H1 (cell line): ENCODE measurements at regions not wholly inside any gene's neighbourhood (a gene's known extent, or its start where the extent isn't known, plus 50 kb on each side); places are given as distances from the start of the nearest gene placed in this dataset.

Source experiments
- CTCF ChIA-PET: fragments of 300-600 bp; sonication (Branson Sonifier 250); formaldehyde crosslinking; loops from one replicate; lab custom pipeline; 2021; ENCODE audit not compliant: partially characterized antibody; lab: Charles Lee
- POLR2A ChIA-PET: fragments of 300-600 bp; sonication (Branson Sonifier 250); formaldehyde crosslinking; loops from one replicate; lab custom pipeline; 2021; ENCODE audit warnings: inconsistent platforms; ENCODE audit not compliant: partially characterized antibody; lab: Charles Lee
- DNase-seq, 2 experiments: peaks; one replicate each; pipeline versions ENCODE4 v3.0.0 to v3.0.0-alpha.2; 2010 to 2022; ENCODE audit warnings: low spot score in 2 of 2, low read depth in 1 of 2, mixed read lengths in 1 of 2
- FAIRE-seq: peaks from 2 replicates; lab custom pipeline; 2011; peaks lifted over from hg19 to GRCh38; lab: Jason Lieb, UNC
- H2AFZ ChIP-seq: 2 replicates; pipeline ENCODE4 v1.8.1; 2012; ENCODE audit warnings: low read length, inconsistent platforms
- H2AK5ac ChIP-seq: 2 replicates; pipeline ENCODE4 v1.6.1; 2013; ENCODE audit warnings: low read depth, low read length
- H2BK120ac ChIP-seq: replicated peaks from 2 replicates; pipeline ENCODE3; 2013; ENCODE audit warnings: low read depth, low read length, inconsistent platforms
- H2BK12ac ChIP-seq: 2 replicates; pipeline ENCODE4 v1.6.1; 2013; ENCODE audit warnings: low read depth, low read length
- H2BK15ac ChIP-seq: 2 replicates; pipeline ENCODE4 v1.6.1; 2013; ENCODE audit warnings: low read length
- H2BK20ac ChIP-seq: 2 replicates; pipeline ENCODE4 v1.6.1; 2013; ENCODE audit warnings: low read length
- H2BK5ac ChIP-seq: 2 replicates; pipeline ENCODE4 v1.6.1; 2013; ENCODE audit warnings: low read depth, low read length
- H3K14ac ChIP-seq: 2 replicates; pipeline ENCODE4 v1.6.1; 2013; ENCODE audit warnings: inconsistent platforms; ENCODE audit not compliant: insufficient read length
- H3K18ac ChIP-seq: 2 replicates; pipeline ENCODE4 v1.6.1; 2013; ENCODE audit warnings: low read length; ENCODE audit errors: extremely low read depth
- H3K23ac ChIP-seq: 2 replicates; pipeline ENCODE4 v1.6.1; 2013; ENCODE audit warnings: inconsistent platforms; ENCODE audit not compliant: insufficient read length
- H3K23me2 ChIP-seq: 2 replicates; pipeline ENCODE4 v1.6.1; 2013; ENCODE audit warnings: low read depth, low read length
- H3K27ac ChIP-seq: 2 replicates; pipeline ENCODE4 v1.6.1; 2011; ENCODE audit warnings: low read depth, low read length, inconsistent platforms
- H3K27me3 ChIP-seq, 4 experiments: replicated peaks in 1 of 4; 1 replicate in 1 of 4; 2 replicates in 3 of 4; pipeline versions ENCODE4 v1.6.1 to v1.8.1; 2011 to 2013; ENCODE audit warnings: low read length in 3 of 4, mild to moderate bottlenecking in 3 of 4, inconsistent platforms in 2 of 4, mixed read lengths in 2 of 4, moderate library complexity in 1 of 4; ENCODE audit not compliant: control insufficient read depth in 3 of 4, insufficient read depth in 3 of 4; ENCODE audit errors: extremely low read depth in 1 of 4
- H3K36me3 ChIP-seq, 4 experiments: 2 replicates each; pipeline versions ENCODE4 v1.6.1 to v1.8.1; 2011 to 2013; ENCODE audit warnings: mild to moderate bottlenecking in 4 of 4, low read length in 3 of 4, moderate library complexity in 2 of 4, control low read depth in 1 of 4, inconsistent platforms in 1 of 4; ENCODE audit not compliant: insufficient read depth in 4 of 4, control insufficient read depth in 2 of 4
- H3K4ac ChIP-seq: replicated peaks from 2 replicates; pipeline ENCODE3; 2013; ENCODE audit warnings: low read length, low read depth, mixed read lengths, inconsistent platforms; ENCODE audit not compliant: insufficient read length
- H3K4me1 ChIP-seq, 4 experiments: replicated peaks in 1 of 4; 1 replicate in 1 of 4; 2 replicates in 3 of 4; pipeline versions ENCODE4 v1.6.1 to v1.8.1; 2011 to 2013; ENCODE audit warnings: low read length in 3 of 4, inconsistent platforms in 2 of 4, mixed read lengths in 1 of 4; ENCODE audit not compliant: insufficient read depth in 4 of 4, control insufficient read depth in 3 of 4
- H3K4me2 ChIP-seq, 2 experiments: 2 replicates each; pipeline versions ENCODE4 v1.6.1 to v1.8.1; 2011 to 2013; ENCODE audit warnings: low read depth in 2 of 2, low read length in 2 of 2, control low read depth in 1 of 2, inconsistent platforms in 1 of 2, mild to moderate bottlenecking in 1 of 2; ENCODE audit not compliant: insufficient read depth in 1 of 2
- H3K4me3 ChIP-seq, 4 experiments: fragments of 200-600, 300-600 bp in 1 of 4; sonication (generic), shearing (Covaris generic), sonication (Bioruptor Twin) in 1 of 4; 2 replicates each; pipeline versions ENCODE4 v1.5.1 to v1.8.1; 2011 to 2016; ENCODE audit warnings: low read length in 4 of 4, low read depth in 3 of 4, control low read depth in 2 of 4, inconsistent platforms in 2 of 4, mild to moderate bottlenecking in 2 of 4, mixed read lengths in 1 of 4, moderate library complexity in 1 of 4; ENCODE audit not compliant: insufficient read depth in 2 of 4; ENCODE audit errors: extremely low read depth in 1 of 4
- H3K56ac ChIP-seq: replicated peaks from 2 replicates; pipeline ENCODE3; 2013; ENCODE audit warnings: low read depth, mild to moderate bottlenecking, mixed read lengths, low read length, inconsistent platforms; ENCODE audit not compliant: insufficient read length
- H3K79me1 ChIP-seq: 2 replicates; pipeline ENCODE4 v1.6.1; 2013; ENCODE audit warnings: low read depth, low read length, control low read depth
- H3K79me2 ChIP-seq, 2 experiments: 2 replicates each; pipeline versions ENCODE4 v1.6.1 to v1.8.1; 2012 to 2013; ENCODE audit warnings: low read length in 2 of 2, mild to moderate bottlenecking in 2 of 2, inconsistent platforms in 1 of 2; ENCODE audit not compliant: insufficient read depth in 2 of 2, control insufficient read depth in 1 of 2
- H3K9ac ChIP-seq, 4 experiments: replicated peaks in 1 of 4; 1 replicate in 1 of 4; 2 replicates in 3 of 4; pipeline versions ENCODE4 v1.6.1 to v1.8.1; 2011 to 2013; ENCODE audit warnings: low read depth in 3 of 4, low read length in 3 of 4, control low read depth in 2 of 4, mild to moderate bottlenecking in 2 of 4, moderate library complexity in 2 of 4, inconsistent platforms in 1 of 4; ENCODE audit errors: extremely low read depth in 1 of 4
- H3K9me3 ChIP-seq, 2 experiments: 2 replicates each; pipeline versions ENCODE4 v1.6.1 to v1.8.1; 2012 to 2013; ENCODE audit warnings: mild to moderate bottlenecking in 2 of 2, moderate library complexity in 2 of 2, control low read depth in 1 of 2, inconsistent platforms in 1 of 2, low read depth in 1 of 2, low read length in 1 of 2, mixed read lengths in 1 of 2; ENCODE audit not compliant: insufficient read depth in 2 of 2
- H4K20me1 ChIP-seq, 2 experiments: replicated peaks in 1 of 2; 2 replicates each; pipeline versions ENCODE3 to v1.8.1; 2011 to 2013; ENCODE audit warnings: inconsistent platforms in 2 of 2, low read length in 2 of 2, mild to moderate bottlenecking in 1 of 2; ENCODE audit not compliant: insufficient read depth in 2 of 2, control insufficient read depth in 1 of 2
- H4K5ac ChIP-seq: 2 replicates; pipeline ENCODE4 v1.6.1; 2013; ENCODE audit warnings: low read length, low read depth, mixed read lengths, inconsistent platforms; ENCODE audit not compliant: insufficient read length
- H4K8ac ChIP-seq: 2 replicates; pipeline ENCODE4 v1.8.0; 2013; ENCODE audit warnings: mild to moderate bottlenecking, moderate library complexity, low read length, inconsistent platforms; ENCODE audit not compliant: insufficient read depth; ENCODE audit errors: extremely low read depth
- H4K91ac ChIP-seq: replicated peaks from 2 replicates; pipeline ENCODE3; 2013; ENCODE audit warnings: low read length, mixed read lengths, inconsistent platforms; ENCODE audit not compliant: insufficient read length
- BRCA1 ChIP-seq: IDR thresholded peaks from 2 replicates; pipeline ENCODE4 v1.6.1; 2012; ENCODE audit warnings: low read depth, low read length, improper control_type of control experiment
- HDAC2 ChIP-seq, 2 experiments: fragments of 300-600 bp in 1 of 2; sonication (generic) in 1 of 2; IDR thresholded peaks; 2 replicates each; pipeline ENCODE4 v1.6.1; 2011 to 2012; ENCODE audit warnings: low read depth in 2 of 2, low read length in 2 of 2, mild to moderate bottlenecking in 2 of 2, moderate library complexity in 2 of 2, borderline replicate concordance in 1 of 2, inconsistent platforms in 1 of 2
- NANOG ChIP-seq: IDR thresholded peaks from 2 replicates; pipeline ENCODE4 v1.6.1; 2011; ENCODE audit warnings: low read length, low read depth, mild to moderate bottlenecking, inconsistent platforms; ENCODE audit not compliant: insufficient read depth, poor library complexity, severe bottlenecking
- NRF1 ChIP-seq: IDR thresholded peaks from 2 replicates; pipeline ENCODE4 v1.6.1; 2011; ENCODE audit warnings: mild to moderate bottlenecking, low read depth, low read length, improper control_type of control experiment
- RXRA ChIP-seq: IDR thresholded peaks from 2 replicates; pipeline ENCODE4 v1.6.1; 2011; ENCODE audit warnings: low read depth, mild to moderate bottlenecking, low read length, moderate library complexity; ENCODE audit not compliant: insufficient read depth
- SUZ12 ChIP-seq: fragments of 200-600 bp; sonication (generic); IDR thresholded peaks from 2 replicates; pipeline ENCODE4 v1.6.1; 2012; ENCODE audit warnings: mild to moderate bottlenecking, inconsistent platforms, low read length, moderate library complexity, mixed read lengths
- TCF12 ChIP-seq: IDR thresholded peaks from 2 replicates; pipeline ENCODE4 v1.6.1; 2011; ENCODE audit warnings: low read depth, mild to moderate bottlenecking, low read length
- WGBS, 2 experiments: shearing (Covaris generic) in 1 of 2; methylation state at CpG; one replicate each; pipeline versions ENCODE4 v1.1.6 to v1.1.7; 2013 to 2015; ENCODE audit warnings: low lambda C conversion rate in 2 of 2, mixed read lengths in 2 of 2, inconsistent platforms in 1 of 2, low coverage in 1 of 2, missing lambda C conversion rate in 1 of 2; ENCODE audit not compliant: insufficient replicate concordance in 2 of 2, insufficient coverage in 1 of 2, insufficient read length in 1 of 2; ENCODE audit errors: extremely low coverage in 1 of 2, missing lambda C conversion rate in 1 of 2; 5-methylcytosine and 5-hydroxymethylcytosine counted together

GRCh38 chr15:26438316-26438715, 334.6 kb downstream of the GABRB3 start:
- no peak overlapping the region for H3K4ac ChIP-seq
- no peak overlapping the region for H3K4me2 ChIP-seq
- CTCF ChIA-PET, result interaction anchor here (1.1 kb wide), 2 partner anchors 13 to 232 kb away, joined by 3 read pairs; no protein-coding TSS in a partner anchor
- no peak overlapping the region for H3K56ac ChIP-seq
- WGBS, 2 experiments, result 90% methylated on average over 4 of the region's 4 CpGs; no CpG with 5 or more reads in 1 of the 2 experiments
- no peak overlapping the region for H3K14ac ChIP-seq
- H2AFZ ChIP-seq, result no peak overlapping the region
- no peak overlapping the region for H4K8ac ChIP-seq
- H4K20me1 ChIP-seq, result no peaks in the 10 kb centered on the region
- FAIRE-seq, result no peak
- no peak overlapping the region for H3K9ac ChIP-seq
- peaks cover 0 to 3% (median 0%) of the 10 kb centered on the region in 4 experiments; a peak in 1 of 7 replicates for H3K4me1 ChIP-seq
- H2AK5ac ChIP-seq, result no peak overlapping the region
- no peak overlapping the region for H2BK120ac ChIP-seq
- H3K27me3 ChIP-seq, result no peaks in the 10 kb centered on the region
- no peak overlapping the region for H3K18ac ChIP-seq
- H3K4me3 ChIP-seq, result no peak overlapping the region
- DNase-seq, result no peak
- H3K27ac ChIP-seq, result no peak overlapping the region
- no peak overlapping the region for H2BK5ac ChIP-seq
- no peaks in the 10 kb centered on the region for H3K36me3 ChIP-seq
- no peak overlapping the region for H2BK15ac ChIP-seq
- H4K91ac ChIP-seq, result no peak overlapping the region
- no peak overlapping the region for H4K5ac ChIP-seq
- no peaks in the 10 kb centered on the region for H3K79me2 ChIP-seq
- no peak overlapping the region for H2BK20ac ChIP-seq
- TF ChIP-seq RXRA (no peak), BRCA1 (no peak), HDAC2 (IDR thresholded peaks at IDR 0.05; ENCODE audit: borderline replicate concordance in 1 of 2, low read depth in 2 of 2, low read length in 2 of 2) (no peak), NANOG (no peak), SUZ12 (no peak), NRF1 (no peak), TCF12 (no peak)
- POLR2A ChIA-PET, result no interaction called here
- no peak overlapping the region for H3K23ac ChIP-seq
- H3K9me3 ChIP-seq, result peaks cover 0 to 2% of the 10 kb centered on the region in 2 experiments; a peak in 1 of 4 replicates
- H3K23me2 ChIP-seq, result no peaks in the 10 kb centered on the region
- no peak overlapping the region for H2BK12ac ChIP-seq
- H3K79me1 ChIP-seq, result no peaks in the 10 kb centered on the region
